Activated CD8-positive, alpha-beta T cell treated with anti-CD3 and anti-CD28 coated beads, Interleukin-2, amount 10 ng/mL, durations not matched to agents 7 days and 5 days (primary cell): ENCODE measurements at regions not wholly inside any gene's neighbourhood (a gene's known extent, or its start where the extent isn't known, plus 50 kb on each side); places are given as distances from the start of the nearest gene placed in this dataset.
A peak's percentile ranks its signal among the peaks of the same experiment; 100 is the strongest.
"Not testable (repeated sequence)": the region's sequence is repeated elsewhere in the genome, so short reads cannot be mapped to it uniquely, and the experiment has no call there.

ENCODE experiments used
- ATAC-seq: fragments of 150-1000 bp; cut with Tn5 transposase; one replicate; pipeline ENCODE4 v1.10.0; 2021; ENCODE audit warnings: moderate library complexity
- CTCF ChIA-PET: fragments of 350-600 bp; sonication (Branson Sonifier 250); formaldehyde crosslinking; loops from one replicate; lab custom pipeline; 2021; ENCODE audit warnings: antibody characterized with exemption; lab: Charles Lee
- POLR2A ChIA-PET: fragments of 350-600 bp; sonication (Branson Sonifier 250); formaldehyde crosslinking; loops from one replicate; lab custom pipeline; 2021; ENCODE audit warnings: antibody characterized with exemption; lab: Charles Lee
- DNase-seq: peaks from one replicate; pipeline ENCODE4 v3.0.0-alpha.2; 2020
- H3K27ac Mint-ChIP-seq: one replicate; pipeline ENCODE4 v1.8.0; 2021; ENCODE audit warnings: mild to moderate bottlenecking, mixed read lengths
- H3K27me3 Mint-ChIP-seq: one replicate; pipeline ENCODE4 v1.8.0; 2021; ENCODE audit warnings: low read depth, mixed read lengths
- H3K36me3 Mint-ChIP-seq: one replicate; pipeline ENCODE4 v1.8.0; 2021; ENCODE audit warnings: low read depth, mixed read lengths
- H3K4me1 Mint-ChIP-seq: one replicate; pipeline ENCODE4 v1.8.0; 2021; ENCODE audit warnings: low read depth, mixed read lengths
- H3K4me3 Mint-ChIP-seq: one replicate; pipeline ENCODE4 v1.8.0; 2021; ENCODE audit warnings: mild to moderate bottlenecking, mixed read lengths
- H3K9me3 Mint-ChIP-seq: one replicate; pipeline ENCODE4 v1.8.0; 2022; ENCODE audit warnings: mixed read lengths; ENCODE audit not compliant: insufficient read depth

DNA sequence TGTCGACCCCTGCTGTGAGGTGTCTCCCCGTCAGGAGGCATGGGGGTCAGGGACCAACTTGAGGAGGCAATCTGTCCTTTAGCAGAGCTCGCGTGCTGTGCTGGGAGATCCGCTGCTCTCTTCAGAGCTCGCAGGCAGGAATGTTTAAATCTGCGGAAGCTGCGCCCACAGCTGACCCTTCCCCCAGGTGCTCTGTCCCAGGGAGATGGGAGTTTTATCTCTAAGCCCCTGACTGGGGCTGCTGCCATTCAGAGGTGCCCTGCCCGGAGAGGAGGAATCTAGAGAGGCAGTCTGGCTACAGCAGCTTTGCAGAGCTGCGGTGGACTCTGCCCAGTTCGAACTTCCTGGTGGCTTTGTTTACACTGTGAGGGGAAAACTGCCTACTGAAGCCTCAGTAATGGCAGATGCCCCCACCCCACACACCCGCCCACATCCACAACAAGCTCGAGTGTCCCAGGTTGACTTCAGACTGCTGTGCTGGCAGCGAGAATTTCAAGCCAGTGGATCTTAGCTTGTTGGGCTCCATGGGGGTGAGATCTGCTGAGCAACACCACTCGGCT lies 133.1 kb downstream of the CENPC start:
- DNase-seq, H3K27me3 Mint-ChIP-seq, H3K9me3 Mint-ChIP-seq, H3K27ac Mint-ChIP-seq, ATAC-seq, H3K36me3 Mint-ChIP-seq, H3K4me1 Mint-ChIP-seq, CTCF ChIA-PET, POLR2A ChIA-PET, H3K4me3 Mint-ChIP-seq: not testable (repeated sequence)

DNA sequence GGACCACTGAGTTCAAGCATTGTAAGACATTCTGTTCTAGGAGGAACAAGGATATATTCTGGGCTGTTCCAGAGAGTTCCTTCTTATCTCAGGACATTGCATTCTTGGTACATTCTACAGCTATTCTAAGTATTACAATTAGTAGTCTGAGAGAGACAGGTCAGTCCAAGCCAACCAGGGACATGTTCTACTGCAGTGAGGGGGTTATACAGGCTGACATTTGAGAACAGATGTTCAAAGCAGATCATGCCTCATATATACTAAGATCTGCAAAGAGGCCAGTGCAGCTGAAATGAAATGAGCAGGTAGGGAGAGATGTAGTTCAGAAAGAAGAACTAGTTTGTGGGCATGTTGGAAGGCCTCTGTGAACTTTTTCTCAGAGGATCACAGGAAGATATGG lies 142.0 kb downstream of the CENPC start:
- POLR2A ChIA-PET: no interaction called here
- CTCF ChIA-PET: interaction anchor here (1.2 kb wide), 1 partner anchor 10 kb away, joined by 7 read pairs; no protein-coding TSS in a partner anchor
- Mint-ChIP-seq H3K36me3 (no peaks in the 10 kb centered on the region), H3K4me1 (no peaks in the 10 kb centered on the region), H3K9me3 (no peaks in the 10 kb centered on the region), H3K27ac (no peak overlapping the region), H3K4me3 (no peak overlapping the region), H3K27me3 (no peaks in the 10 kb centered on the region)
- no peak for DNase-seq
- ATAC-seq: no peak

DNA sequence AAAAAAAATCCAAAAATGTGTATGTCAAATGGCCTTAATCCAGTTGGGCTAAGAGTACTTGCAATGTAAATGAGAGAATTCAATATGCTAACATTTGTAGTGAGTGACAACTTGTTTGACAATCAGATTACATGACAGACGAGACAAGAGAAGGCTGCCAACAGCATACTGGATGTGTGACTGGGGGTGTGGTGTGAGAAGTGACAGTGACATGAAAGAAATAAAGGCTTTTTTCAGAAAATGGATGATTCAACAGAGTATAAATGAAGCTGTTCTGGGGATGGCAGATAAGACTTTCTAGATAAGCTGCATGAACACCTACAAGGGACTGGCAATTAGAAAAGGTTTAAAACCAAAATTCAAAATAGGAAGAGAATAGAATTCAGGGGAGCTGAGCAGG lies 143.4 kb downstream of the CENPC start:
- Mint-ChIP-seq H3K4me3 (no peak overlapping the region), H3K36me3 (no peaks in the 10 kb centered on the region), H3K27ac (no peak overlapping the region), H3K4me1 (no peaks in the 10 kb centered on the region), H3K27me3 (no peaks in the 10 kb centered on the region), H3K9me3 (no peaks in the 10 kb centered on the region)
- ATAC-seq (no peak), DNase-seq (no peak)
- CTCF ChIA-PET: no interaction called here
- POLR2A ChIA-PET: no interaction called here

DNA sequence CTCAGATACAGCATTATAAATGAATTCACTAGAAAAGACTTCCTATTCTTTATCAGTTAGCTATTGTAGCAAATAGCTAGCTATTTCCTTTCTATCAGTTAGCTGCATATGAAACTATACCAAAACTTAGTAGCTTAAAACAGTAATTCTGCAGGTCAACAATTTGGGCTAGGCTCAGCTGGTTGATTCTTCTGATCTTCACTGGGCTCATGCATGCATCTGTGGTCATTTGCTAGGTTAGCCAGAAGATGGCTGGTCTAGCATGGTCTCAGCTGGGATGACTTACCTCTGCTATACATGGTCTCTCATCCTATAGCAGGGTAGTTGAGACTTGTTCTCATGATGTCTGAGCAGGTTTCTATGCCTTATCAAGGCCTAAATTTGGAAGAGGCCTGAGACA lies 147.4 kb downstream of the CENPC start:
- Mint-ChIP-seq H3K27me3 (no peaks in the 10 kb centered on the region), H3K36me3 (no peaks in the 10 kb centered on the region), H3K27ac (no peak overlapping the region), H3K4me1 (no peaks in the 10 kb centered on the region), H3K4me3 (no peak overlapping the region), H3K9me3 (no peaks in the 10 kb centered on the region)
- POLR2A ChIA-PET: no interaction called here
- no peak for ATAC-seq
- no peak for DNase-seq
- CTCF ChIA-PET: no interaction called here

DNA sequence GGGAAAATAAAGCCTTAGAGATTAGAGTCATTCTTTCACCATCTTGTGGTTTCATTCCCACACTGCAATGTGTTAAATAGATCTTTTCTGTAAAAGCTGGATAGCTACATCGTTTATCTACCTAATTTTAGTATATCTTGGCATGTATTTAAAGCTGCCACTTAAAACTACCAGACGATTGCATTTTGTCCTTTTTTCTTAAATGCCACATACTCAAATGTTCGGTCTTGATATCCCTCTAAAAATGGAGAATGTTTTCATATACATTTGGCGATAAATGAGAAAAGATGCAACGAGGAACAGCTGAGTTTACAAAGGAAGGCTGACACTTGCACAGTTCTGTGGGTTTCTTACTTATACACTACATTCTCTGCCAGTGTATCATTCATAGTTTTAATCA lies 148.3 kb downstream of the CENPC start:
- no peak for ATAC-seq
- Mint-ChIP-seq H3K4me1 (no peaks in the 10 kb centered on the region), H3K9me3 (no peaks in the 10 kb centered on the region), H3K27ac (no peak overlapping the region), H3K4me3 (no peak overlapping the region), H3K27me3 (peaks cover 4% of the 10 kb centered on the region), H3K36me3 (no peaks in the 10 kb centered on the region)
- ChIA-PET POLR2A (no interaction called here), CTCF (no interaction called here)
- DNase-seq: no peak

DNA sequence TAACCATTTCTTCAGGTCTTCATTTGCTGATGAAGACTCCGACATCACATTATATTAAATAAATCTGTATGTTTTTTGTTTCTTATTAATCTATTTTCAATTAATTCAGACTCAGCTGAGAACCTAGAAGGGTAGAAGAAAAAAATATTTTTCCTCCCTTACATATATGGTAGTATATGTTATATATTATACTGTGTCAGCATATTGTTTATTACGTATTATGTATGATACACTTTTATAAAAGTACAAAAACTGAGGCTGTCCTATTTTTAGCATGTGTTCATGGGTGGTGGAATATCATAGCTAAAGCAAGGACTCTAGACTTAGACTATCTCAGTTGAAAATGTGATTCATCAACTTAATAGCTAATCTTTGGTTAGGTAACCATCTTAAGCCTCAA lies 149.3 kb downstream of the CENPC start:
- Mint-ChIP-seq H3K27ac (no peak overlapping the region), H3K36me3 (no peaks in the 10 kb centered on the region), H3K9me3 (no peaks in the 10 kb centered on the region), H3K27me3 (peaks cover 4% of the 10 kb centered on the region), H3K4me3 (no peak overlapping the region), H3K4me1 (no peaks in the 10 kb centered on the region)
- DNase-seq (no peak), ATAC-seq (no peak)
- ChIA-PET CTCF (no interaction called here), POLR2A (no interaction called here)

DNA sequence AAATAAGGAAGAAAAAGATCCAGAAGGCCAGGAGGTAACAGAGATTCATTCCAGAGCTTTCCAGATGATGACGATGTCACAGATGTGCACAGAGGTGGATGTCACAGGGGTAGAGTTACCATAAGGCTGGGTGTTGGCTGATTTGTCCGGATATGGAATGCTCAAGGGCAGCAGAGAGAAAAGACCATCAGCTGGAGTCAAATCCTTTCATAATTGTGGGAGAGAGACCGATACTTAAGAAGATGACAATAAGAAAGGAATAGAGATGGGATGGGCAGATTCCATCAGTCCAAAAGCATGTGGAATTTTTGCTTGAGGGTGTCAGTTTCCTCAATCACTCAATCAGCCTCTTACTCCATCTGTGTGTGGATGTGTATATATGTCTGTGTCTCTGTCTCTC lies 150.4 kb downstream of the CENPC start:
- DNase-seq: no peak
- POLR2A ChIA-PET: no interaction called here
- no peaks in the 10 kb centered on the region for H3K4me1 Mint-ChIP-seq
- ATAC-seq: no peak
- no peaks in the 10 kb centered on the region for H3K9me3 Mint-ChIP-seq
- peaks cover 4% of the 10 kb centered on the region for H3K27me3 Mint-ChIP-seq
- no peak overlapping the region for H3K27ac Mint-ChIP-seq
- CTCF ChIA-PET: interaction anchor here (0.6 kb wide), 1 partner anchor 210 kb away, joined by 3 read pairs; no protein-coding TSS in a partner anchor
- H3K36me3 Mint-ChIP-seq: no peaks in the 10 kb centered on the region
- H3K4me3 Mint-ChIP-seq: no peak overlapping the region

DNA sequence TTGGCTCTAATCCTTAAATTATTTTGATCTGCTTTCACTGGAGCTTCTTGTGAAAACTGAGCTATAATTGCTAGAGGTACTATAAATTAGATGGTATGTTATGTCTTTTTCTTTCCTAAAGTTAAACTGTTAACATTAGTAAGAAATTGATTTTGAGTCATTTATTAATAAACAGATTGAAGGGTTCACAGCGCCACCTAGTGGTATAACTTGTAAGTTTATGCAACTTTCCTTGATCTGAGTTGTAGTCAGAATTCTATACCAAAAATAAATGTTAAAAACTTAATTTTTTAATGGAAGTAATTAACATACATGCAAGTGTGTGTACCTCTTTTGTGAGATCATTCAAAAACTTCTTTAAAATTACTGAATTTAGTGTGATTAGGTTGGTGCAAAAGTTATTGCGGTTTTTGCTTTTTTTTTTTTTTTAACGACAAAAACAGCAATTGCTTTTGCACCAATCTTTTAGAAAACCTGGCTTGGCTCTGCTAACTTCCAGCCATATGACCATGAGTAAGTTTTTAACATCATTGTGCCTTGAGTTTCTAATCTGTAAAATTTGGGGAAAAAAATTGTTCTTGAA lies 151.5 kb downstream of the CENPC start:
- H3K4me1 Mint-ChIP-seq: no peaks in the 10 kb centered on the region
- ATAC-seq: no peak
- no peaks in the 10 kb centered on the region for H3K36me3 Mint-ChIP-seq
- no peaks in the 10 kb centered on the region for H3K9me3 Mint-ChIP-seq
- H3K27me3 Mint-ChIP-seq: peaks cover 4% of the 10 kb centered on the region
- ChIA-PET CTCF (interaction anchor here (1.0 to 2.1 kb wide), 5 partner anchors 9 to 27 kb away, joined by 3 to 7 read pairs (median 3); no protein-coding TSS in a partner anchor), POLR2A (no interaction called here)
- DNase-seq: peak; percentile 50
- H3K4me3 Mint-ChIP-seq: no peak overlapping the region
- H3K27ac Mint-ChIP-seq: no peak overlapping the region

DNA sequence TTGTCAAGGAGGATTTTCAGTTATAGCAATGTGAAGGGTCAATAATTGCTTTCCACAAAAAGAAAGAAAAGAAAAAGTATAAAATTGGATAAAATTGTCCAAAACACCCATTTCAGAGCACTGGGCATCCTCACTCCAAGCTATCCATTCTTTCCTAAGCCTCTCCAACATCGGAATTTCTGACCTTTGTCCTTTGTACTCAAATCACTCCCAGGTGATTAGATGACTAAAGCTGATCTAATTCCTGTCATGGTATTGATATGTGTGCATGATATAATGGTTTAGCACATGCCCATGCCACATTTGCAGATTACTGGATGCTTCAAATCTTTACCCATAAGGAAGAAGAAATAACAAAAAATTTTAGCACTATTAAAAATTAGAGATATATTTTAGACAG lies 152.3 kb downstream of the CENPC start:
- ChIA-PET CTCF (interaction anchor here (1.0 to 2.1 kb wide), 5 partner anchors 9 to 28 kb away, joined by 3 to 7 read pairs (median 3); no protein-coding TSS in a partner anchor), POLR2A (no interaction called here)
- no peaks in the 10 kb centered on the region for H3K9me3 Mint-ChIP-seq
- H3K27me3 Mint-ChIP-seq: peaks cover 4% of the 10 kb centered on the region
- ATAC-seq (no peak), DNase-seq (no peak)
- no peaks in the 10 kb centered on the region for H3K36me3 Mint-ChIP-seq
- H3K4me3 Mint-ChIP-seq: no peak overlapping the region
- H3K27ac Mint-ChIP-seq: no peak overlapping the region
- H3K4me1 Mint-ChIP-seq: no peaks in the 10 kb centered on the region

DNA sequence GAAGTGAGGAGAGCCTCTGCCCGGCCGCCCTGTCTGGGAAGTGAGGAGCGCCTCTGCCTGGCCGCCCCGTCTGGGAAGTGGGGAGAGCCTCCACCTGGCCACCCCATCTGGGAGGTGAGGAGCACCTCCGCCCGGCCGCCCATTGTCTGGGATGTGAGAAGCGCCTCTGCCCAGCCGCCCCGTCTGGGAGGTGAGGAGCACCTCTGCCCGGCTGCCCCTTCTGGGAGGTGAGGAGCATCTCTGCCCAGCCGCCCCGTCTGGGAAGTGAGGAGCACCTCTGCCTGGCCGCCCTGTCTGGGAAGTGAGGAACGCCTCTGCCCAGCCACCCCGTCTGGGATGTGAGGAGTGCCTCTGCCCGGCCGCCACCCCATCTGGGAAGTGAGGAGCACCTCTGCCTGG lies 163.9 kb downstream of the CENPC start:
- CTCF ChIA-PET, H3K4me1 Mint-ChIP-seq, H3K4me3 Mint-ChIP-seq, POLR2A ChIA-PET, DNase-seq, H3K27ac Mint-ChIP-seq, H3K36me3 Mint-ChIP-seq, H3K27me3 Mint-ChIP-seq, H3K9me3 Mint-ChIP-seq, ATAC-seq: not testable (repeated sequence)

DNA sequence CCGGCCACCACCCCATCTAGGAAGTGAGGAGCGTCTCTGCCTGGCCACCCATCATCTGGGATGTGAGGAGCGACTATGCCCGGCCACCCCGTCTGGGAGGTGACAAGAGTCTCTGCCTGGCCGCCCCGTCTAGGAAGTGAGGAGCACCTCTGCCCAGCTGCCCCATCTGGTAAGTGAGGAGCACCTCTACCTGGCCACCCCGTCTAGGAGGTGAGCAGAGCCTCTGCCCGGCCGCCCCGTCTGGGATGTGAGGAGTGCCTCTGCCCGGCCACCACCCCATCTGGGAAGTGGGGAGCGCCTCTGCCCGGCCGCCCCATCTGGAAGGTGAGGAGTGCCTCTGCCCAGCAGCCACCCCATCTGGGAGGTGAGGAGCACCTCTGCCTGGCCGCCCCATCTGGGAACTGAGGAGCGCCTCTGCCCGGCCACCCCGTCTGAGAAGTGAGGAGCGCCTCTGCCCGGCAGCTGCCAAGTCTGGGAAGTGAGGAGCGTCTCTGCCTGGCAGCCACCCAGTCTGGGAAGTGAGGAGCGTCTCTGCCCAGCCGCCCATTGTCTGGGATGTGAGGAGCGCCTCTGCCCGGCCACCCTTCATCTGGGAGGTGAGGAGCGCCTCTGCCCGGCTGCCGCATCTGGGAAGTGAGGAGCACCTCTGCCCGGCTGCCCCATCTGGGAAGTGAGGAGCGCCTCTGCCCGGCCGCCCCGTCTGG lies 164.4 kb downstream of the CENPC start:
- DNase-seq, ATAC-seq, H3K9me3 Mint-ChIP-seq, POLR2A ChIA-PET, H3K4me1 Mint-ChIP-seq, CTCF ChIA-PET, H3K27me3 Mint-ChIP-seq, H3K27ac Mint-ChIP-seq, H3K36me3 Mint-ChIP-seq, H3K4me3 Mint-ChIP-seq: not testable (repeated sequence)

DNA sequence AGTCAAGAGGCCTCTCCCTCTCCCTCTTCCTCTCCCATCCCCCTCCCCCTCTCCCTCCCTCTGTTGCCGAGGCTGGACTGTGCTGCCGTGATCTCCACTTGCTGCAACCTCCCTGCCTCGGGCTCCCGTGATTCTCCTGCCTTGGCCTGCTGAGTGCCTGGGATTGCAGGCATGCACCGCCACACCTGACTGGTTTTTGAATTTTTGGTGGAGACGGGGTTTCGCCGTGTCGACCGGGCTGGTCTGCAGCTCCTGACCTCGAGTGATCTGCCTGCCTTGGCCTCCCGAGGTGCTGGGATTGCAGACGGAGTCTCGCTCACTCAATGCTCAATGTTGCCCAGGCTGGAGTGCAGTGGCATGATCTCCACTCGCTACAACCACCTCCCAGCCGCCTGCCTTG lies 165.1 kb downstream of the CENPC start:
- Mint-ChIP-seq H3K9me3 (no peaks in the 10 kb centered on the region), H3K27me3 (peaks cover 4% of the 10 kb centered on the region), H3K36me3 (no peaks in the 10 kb centered on the region), H3K4me1 (no peaks in the 10 kb centered on the region), H3K4me3 (no peak overlapping the region), H3K27ac (no peak overlapping the region)
- POLR2A ChIA-PET: no interaction called here
- ATAC-seq (no peak), DNase-seq (no peak)
- CTCF ChIA-PET: no interaction called here
